ENCODE measurements at regions not wholly inside any gene's neighbourhood (a gene's known extent, or its start where the extent isn't known, plus 50 kb on each side); places are given as distances from the start of the nearest gene placed in this dataset.
A peak's percentile ranks its signal among the peaks of the same experiment; 100 is the strongest.

GRCh38 chr6:91654793-91655192, 1067.9 kb upstream of the MAP3K7 start:
- no peak for DNase-seq

DNA sequence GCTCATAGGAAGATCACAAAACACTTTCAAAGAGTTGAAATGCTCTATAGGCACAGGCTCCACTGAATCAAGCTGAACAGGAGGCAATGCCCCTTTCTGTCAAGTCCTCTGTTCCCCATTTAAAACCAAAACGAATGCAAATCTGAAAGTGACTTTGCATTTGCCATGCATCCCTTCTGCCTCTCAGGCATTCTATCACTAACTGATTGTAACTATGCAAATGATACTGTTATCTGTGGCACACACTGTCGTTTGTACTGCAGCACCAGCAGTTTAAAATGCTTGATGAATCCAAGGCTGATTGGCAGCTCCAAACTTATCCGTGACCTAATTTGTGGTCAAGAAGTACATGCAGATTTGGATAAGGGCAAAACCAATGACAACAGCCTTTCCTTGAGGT, 1067.5 kb upstream of the MAP3K7 start:
- DNase-seq, result peak in 2 of 51 donors; percentile 1 to 47

- no peak for DNase-seq
Observed at GRCh38 chr6:91653895-91654294, 1067.0 kb upstream of the MAP3K7 start.

DNA sequence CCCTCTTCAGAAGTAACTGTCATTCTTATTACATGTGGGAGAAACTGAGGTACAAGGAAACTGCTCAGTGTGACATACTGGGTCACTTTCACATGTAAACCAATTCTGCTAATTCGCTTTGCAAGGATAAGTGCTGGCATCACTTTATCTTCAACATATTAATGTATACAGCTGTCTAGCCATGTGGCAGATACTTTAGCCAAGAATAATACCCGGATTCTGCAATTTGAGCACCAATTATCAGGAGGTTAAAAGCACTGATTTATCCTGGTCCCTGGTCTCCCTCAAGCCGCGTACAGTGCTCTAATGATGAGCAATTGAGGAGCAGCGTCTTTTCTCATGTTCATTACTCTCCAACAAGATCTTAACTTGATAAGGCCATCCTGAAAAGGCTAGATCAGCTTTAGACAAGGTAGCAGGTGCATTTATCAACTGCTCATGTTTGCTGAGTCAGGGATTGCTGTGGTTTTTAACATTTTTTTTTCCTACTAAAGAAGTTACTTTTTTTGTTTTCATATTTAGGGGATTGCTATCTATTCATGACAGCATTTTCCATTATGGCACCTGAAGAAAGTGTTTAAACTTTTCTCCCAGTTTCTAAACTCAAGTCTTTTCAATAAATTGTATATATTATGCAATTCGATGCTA, 1066.3 kb upstream of the MAP3K7 start:
- DNase-seq, result no peak

DNA sequence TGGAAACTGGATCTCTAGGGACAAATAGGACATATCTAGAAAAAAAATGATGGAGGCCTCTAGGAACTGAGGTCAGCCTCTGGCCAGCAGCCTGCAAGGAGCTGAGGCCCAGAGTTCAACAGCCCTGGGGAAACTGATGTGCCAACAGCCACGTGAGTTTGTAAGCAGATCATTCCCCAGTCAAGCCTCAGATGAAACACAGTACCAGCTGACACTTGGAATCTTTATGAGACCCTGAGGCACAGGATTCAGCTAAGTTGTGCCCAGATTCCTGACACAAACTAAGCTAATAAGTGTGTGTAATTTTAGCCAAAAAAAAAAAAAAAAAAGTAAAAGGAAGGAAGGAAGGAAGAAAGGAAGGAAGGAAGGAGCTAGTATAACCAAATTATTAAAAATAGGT, 1059.8 kb upstream of the MAP3K7 start:
- DNase-seq, result no peak

GRCh38 chr6:91645811-91646210, 1058.9 kb upstream of the MAP3K7 start:
- DNase-seq, result no peak

DNA sequence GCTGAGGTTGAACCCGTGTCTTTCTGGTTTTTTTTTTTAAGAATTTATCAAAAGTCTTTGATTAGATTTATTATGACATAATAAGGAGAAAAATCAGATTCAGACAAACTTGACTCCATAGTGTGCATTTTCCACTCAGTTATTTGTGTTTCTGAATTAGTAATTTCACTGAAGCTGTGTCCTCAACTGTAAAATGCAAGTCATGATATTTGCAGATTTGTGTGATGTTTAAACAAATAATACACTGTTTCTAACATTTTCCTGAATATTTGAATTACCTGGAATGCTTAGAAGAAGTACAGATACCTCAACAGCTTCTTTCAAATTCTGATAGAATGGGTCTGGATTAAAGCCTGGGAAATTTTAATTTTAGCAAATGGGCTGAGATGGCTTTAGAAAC, 1050.3 kb upstream of the MAP3K7 start:
- no peak for DNase-seq

DNA sequence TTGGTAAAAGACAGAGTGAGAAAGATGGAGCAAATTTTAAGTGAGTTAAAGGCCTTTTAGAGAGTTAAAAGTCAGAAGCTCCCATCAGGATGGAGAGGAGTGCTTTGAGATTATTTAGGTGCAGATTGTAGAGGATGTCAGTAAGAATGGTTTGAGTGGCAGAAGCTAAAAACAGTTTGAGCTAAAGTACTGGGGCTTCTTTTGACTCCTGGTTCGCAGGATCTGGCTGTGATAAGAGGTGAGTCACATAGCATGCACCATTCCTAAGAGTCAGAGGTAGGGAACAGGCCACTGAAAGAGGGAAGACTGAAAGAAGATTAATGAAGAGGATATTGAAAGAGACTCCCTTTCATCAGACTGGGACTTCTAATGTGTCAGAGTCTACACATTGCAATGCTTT, 1047.9 kb upstream of the MAP3K7 start:
- no peak for DNase-seq

DNA sequence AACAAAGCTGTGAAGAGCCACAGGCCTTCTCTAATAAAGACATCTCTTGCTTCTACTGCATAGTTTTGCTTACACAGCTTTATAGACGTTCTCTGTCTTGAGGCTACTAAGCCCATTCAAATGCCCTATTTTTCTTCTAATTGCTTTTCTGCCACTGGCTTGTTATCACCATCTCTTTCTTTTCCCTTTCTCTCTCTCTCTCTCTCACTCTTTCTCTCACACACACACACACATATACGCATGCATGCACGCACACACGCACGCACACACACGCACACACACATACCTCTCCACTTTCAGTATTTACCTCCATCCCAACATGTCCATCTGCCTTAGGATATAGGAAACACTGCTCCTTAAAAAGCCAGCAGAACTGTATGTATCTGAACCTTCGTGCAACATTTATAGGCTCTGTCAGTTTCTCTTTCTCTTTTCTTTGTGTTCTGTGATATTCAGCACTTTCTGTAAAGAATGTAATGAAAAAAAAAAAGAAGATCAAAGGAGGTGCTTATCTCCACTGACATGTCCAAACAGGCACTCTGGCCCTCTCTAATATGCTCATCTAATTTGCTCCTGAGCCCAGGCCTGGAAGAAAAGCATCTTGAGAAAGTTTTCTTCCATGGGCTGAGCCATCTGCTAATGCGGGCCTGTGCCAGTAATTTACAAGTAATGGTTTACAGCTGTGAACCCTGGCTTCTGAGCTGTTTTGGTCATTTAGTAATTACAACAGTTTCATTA, 1046.7 kb upstream of the MAP3K7 start:
- peak in 1 of 51 donors; percentile 0 for DNase-seq

DNA sequence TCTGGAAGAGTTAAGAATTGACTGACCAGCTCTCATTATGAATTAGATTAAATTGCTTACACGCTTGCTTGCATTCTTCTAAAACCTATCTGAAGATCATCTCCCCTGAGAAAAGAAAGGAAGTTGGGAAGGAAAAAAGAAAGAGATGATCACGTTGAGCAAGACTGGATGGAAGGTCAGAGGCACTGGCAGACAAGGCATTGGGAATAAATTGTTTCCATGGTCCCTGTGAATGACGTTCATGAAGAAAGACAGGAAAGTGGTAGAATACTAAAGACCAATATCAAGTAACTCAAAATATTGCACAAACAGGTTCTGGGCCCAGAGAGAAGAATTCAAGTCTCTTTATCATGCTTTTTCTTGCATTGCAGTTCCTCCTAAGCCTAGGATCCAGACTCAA, 1045.4 kb upstream of the MAP3K7 start:
- DNase-seq, result no peak

DNA sequence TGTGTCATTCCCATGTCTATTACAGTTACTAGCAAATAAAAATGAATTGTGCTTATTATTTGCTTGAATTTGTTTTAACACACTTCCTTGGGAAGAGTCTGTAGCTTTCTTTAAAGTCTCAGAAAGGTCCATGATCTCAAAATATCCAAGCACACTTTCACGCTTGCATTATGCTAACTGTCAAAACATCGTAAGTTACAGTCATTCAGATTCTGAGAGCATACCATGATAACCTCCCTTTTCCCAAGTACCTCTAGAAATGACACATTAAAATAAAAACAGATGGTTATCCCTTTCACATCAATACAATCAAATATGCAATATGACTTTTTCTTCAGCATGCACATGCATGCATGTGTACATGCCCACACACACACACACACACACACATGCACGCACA, 1044.4 kb upstream of the MAP3K7 start:
- DNase-seq, result no peak

- DNase-seq, result no peak
Observed at GRCh38 chr6:91626911-91627310, 1040.0 kb upstream of the MAP3K7 start.

DNA sequence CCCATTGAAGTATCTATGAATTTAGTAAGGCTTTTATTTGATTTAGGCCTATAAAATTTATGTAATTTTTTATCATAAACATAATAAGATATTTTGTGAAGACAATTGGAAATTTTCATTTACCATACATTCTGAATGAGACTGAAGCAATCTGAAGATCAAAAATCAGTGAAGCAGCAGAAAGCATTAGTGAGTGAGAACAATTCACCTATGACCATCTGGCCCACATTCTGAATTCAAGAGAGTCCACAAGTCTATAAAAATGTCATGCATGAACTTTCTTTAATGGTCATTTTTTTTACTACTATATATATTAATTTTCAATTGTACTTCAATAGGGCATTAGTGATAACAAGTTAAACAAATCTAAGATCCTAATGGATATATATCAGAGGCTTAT, 1026.6 kb upstream of the MAP3K7 start:
- no peak for DNase-seq

GRCh38 chr6:91611190-91611589, 1024.3 kb upstream of the MAP3K7 start:
- DNase-seq, result no peak

DNA sequence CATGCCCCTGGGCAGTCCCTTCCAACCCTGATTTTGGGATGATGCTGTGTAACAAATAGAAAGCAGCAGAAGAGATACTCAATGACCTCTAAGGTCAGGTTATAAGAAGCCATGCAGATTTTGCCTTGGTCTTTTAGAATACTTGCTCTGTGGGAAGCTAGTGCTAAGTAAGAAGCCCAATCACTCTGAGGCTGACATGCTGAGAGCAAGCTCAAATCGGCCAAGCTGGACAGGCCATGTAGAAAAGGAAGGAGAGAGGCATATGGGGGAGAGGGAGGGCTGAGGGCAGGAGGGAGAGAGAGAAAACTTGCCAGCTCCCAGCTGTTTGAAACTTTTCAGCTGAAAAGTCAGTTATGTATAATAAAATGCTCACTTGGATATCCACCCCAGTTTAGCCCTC, 1021.6 kb upstream of the MAP3K7 start:
- no peak for DNase-seq

GRCh38 chr6:91606148-91606901, 1019.5 kb upstream of the MAP3K7 start:
- no peak for DNase-seq

- no peak for DNase-seq
Observed at GRCh38 chr6:91600561-91600960, 1013.7 kb upstream of the MAP3K7 start.

- no peak for DNase-seq
Observed at GRCh38 chr6:91590191-91590590, 1003.3 kb upstream of the MAP3K7 start.

DNA sequence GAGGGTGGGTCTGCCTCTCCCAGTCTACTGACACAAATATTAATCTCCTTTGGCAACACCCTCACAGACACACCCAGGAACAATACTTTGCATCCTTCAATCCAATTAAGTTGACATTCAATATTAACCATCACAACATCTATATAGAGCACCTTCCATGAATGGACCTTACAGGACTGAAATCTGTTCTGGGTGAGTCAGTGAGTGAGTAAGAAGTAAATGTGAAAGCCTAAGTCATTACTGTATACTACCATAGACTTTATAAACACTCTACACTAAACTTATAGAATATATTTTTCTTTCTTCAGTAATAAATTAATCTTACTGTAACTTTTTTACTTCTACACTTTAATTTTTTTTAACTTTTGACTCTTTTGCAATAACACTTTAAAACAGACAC, 993.8 kb upstream of the MAP3K7 start:
- DNase-seq, result no peak

DNA sequence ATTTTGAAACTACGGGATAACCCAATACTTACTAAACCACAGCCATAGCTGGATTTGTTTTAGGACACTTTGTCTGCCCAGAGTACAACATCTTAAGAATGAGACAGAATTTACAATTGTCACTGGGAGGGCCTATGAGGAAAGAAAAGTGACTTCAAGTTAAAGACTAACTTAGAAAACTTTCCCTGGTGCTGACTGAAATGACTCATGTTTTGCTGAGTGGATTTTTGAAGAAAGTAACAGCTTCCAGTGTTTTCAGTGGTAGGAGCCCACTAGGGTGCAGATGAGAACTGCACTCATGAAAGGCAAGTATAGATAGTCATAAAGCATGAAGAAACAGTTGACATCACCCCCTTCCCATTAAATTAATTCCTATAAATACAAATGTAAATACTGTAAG, 988.2 kb upstream of the MAP3K7 start:
- DNase-seq, result no peak

GRCh38 chr6:91573826-91574416, 987.0 kb upstream of the MAP3K7 start:
- DNase-seq, result no peak

- no peak for DNase-seq
Observed at GRCh38 chr6:91572878-91573277, 986.0 kb upstream of the MAP3K7 start.
